NCI-H1930 (cell line): ENCODE measurements at regions not wholly inside any gene's neighbourhood (a gene's known extent, or its start where the extent isn't known, plus 50 kb on each side); places are given as distances from the start of the nearest gene placed in this dataset.
"Not testable (repeated sequence)": the region's sequence is repeated elsewhere in the genome, so short reads cannot be mapped to it uniquely, and the experiment has no call there.

Experiments
- DNase-seq, 2 experiments: peaks; one replicate each; lab custom pipeline; 2025; lab: John Stamatoyannopoulos, UW

GRCh38 chr5:67765697-67766096 is 449.9 kb upstream of the PIK3R1 start:
- no peak for DNase-seq

GRCh38 chr5:67757771-67758170 is 457.8 kb upstream of the PIK3R1 start:
- not testable (repeated sequence) for DNase-seq

- no peak for DNase-seq
Measured at GRCh38 chr5:67752357-67752708, 463.2 kb upstream of the PIK3R1 start.

GRCh38 chr5:67748165-67748690 is 467.3 kb upstream of the PIK3R1 start:
- DNase-seq: no peak

GRCh38 chr5:67747096-67747495 is 468.5 kb upstream of the PIK3R1 start:
- no peak for DNase-seq

- DNase-seq: not testable (repeated sequence)
Measured at GRCh38 chr5:67746608-67747007, 468.9 kb upstream of the PIK3R1 start.

- no peak for DNase-seq
Measured at GRCh38 chr5:67746103-67746502, 469.5 kb upstream of the PIK3R1 start.

- no peak for DNase-seq
Measured at GRCh38 chr5:67732921-67733320, 482.6 kb upstream of the PIK3R1 start.

- no peak for DNase-seq
Measured at GRCh38 chr5:67732471-67732870, 483.1 kb upstream of the PIK3R1 start.

- no peak for DNase-seq
Measured at GRCh38 chr5:67731886-67732285, 483.7 kb upstream of the PIK3R1 start.

- DNase-seq: no peak
Measured at GRCh38 chr5:67730917-67731474, 484.6 kb upstream of the PIK3R1 start.

- DNase-seq: no peak
Measured at GRCh38 chr5:67728326-67728890, 487.1 kb upstream of the PIK3R1 start.

- no peak for DNase-seq
Measured at GRCh38 chr5:67725604-67726003, 490.0 kb upstream of the PIK3R1 start.

- no peak for DNase-seq
Measured at GRCh38 chr5:67724412-67725135, 491.0 kb upstream of the PIK3R1 start.

GRCh38 chr5:67723873-67724272 is 491.7 kb upstream of the PIK3R1 start:
- no peak for DNase-seq

- not testable (repeated sequence) for DNase-seq
Measured at GRCh38 chr5:67722582-67722981, 493.0 kb upstream of the PIK3R1 start.

GRCh38 chr5:67720162-67720772 is 495.3 kb upstream of the PIK3R1 start:
- DNase-seq: no peak

GRCh38 chr5:67702008-67702407 is 505.4 kb upstream of the CD180 start:
- no peak for DNase-seq

- DNase-seq: no peak
Measured at GRCh38 chr5:67699560-67699959, 503.0 kb upstream of the CD180 start.

GRCh38 chr5:67696446-67696845 is 499.8 kb upstream of the CD180 start:
- no peak for DNase-seq

- DNase-seq: no peak
Measured at GRCh38 chr5:67695369-67695768, 498.8 kb upstream of the CD180 start.

GRCh38 chr5:67694810-67695191 is 498.2 kb upstream of the CD180 start:
- DNase-seq: no peak
